ENCODE measurements at regions not wholly inside any gene's neighbourhood (a gene's known extent, or its start where the extent isn't known, plus 50 kb on each side); places are given as distances from the start of the nearest gene placed in this dataset.

DNA sequence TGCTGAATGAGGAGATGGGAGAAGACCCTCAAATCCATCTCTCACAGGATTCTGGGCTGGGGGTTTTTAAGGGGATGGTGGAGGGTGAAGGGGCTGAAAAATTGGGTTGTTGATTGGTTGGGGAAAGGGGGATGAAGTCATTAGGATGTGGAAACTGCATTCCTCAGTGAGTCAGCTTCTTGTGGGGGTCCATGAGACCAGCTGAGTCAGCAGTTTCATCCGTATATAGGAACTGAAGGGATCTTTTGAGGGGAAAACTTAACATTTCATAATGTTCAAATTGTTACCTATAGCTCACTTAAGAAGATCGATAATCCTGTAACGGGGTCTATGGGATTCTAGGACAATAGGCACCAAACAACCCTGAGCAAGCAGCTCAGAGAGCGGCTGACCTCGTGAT is 213.4 kb downstream of the CBLN1 start:
- TF ChIP-seq SP1 (IDR thresholded peaks at IDR 0.05; ENCODE audit: low read depth) (no peak), JUND (IDR thresholded peaks at IDR 0.05) (no peak), CEBPB (IDR thresholded peaks at IDR 0.05; ENCODE audit: low read depth) (no peak), EZH2 (IDR thresholded peaks at IDR 0.05) (no peak), TCF7L2 (IDR thresholded peaks at IDR 0.05; ENCODE audit: borderline replicate concordance, extremely low read depth, insufficient read depth, insufficient read length) (no peak), FOSL1 (IDR thresholded peaks at IDR 0.05; ENCODE audit: low read depth) (no peak)
- TF ChIP-seq, protein P1, sequence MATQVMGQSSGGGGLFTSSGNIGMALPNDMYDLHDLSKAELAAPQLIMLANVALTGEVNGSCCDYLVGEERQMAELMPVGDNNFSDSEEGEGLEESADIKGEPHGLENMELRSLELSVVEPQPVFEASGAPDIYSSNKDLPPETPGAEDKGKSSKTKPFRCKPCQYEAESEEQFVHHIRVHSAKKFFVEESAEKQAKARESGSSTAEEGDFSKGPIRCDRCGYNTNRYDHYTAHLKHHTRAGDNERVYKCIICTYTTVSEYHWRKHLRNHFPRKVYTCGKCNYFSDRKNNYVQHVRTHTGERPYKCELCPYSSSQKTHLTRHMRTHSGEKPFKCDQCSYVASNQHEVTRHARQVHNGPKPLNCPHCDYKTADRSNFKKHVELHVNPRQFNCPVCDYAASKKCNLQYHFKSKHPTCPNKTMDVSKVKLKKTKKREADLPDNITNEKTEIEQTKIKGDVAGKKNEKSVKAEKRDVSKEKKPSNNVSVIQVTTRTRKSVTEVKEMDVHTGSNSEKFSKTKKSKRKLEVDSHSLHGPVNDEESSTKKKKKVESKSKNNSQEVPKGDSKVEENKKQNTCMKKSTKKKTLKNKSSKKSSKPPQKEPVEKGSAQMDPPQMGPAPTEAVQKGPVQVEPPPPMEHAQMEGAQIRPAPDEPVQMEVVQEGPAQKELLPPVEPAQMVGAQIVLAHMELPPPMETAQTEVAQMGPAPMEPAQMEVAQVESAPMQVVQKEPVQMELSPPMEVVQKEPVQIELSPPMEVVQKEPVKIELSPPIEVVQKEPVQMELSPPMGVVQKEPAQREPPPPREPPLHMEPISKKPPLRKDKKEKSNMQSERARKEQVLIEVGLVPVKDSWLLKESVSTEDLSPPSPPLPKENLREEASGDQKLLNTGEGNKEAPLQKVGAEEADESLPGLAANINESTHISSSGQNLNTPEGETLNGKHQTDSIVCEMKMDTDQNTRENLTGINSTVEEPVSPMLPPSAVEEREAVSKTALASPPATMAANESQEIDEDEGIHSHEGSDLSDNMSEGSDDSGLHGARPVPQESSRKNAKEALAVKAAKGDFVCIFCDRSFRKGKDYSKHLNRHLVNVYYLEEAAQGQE (IDR thresholded peaks at IDR 0.05; ENCODE audit: low read depth), result no peak
- TF ChIP-seq, protein P2, sequence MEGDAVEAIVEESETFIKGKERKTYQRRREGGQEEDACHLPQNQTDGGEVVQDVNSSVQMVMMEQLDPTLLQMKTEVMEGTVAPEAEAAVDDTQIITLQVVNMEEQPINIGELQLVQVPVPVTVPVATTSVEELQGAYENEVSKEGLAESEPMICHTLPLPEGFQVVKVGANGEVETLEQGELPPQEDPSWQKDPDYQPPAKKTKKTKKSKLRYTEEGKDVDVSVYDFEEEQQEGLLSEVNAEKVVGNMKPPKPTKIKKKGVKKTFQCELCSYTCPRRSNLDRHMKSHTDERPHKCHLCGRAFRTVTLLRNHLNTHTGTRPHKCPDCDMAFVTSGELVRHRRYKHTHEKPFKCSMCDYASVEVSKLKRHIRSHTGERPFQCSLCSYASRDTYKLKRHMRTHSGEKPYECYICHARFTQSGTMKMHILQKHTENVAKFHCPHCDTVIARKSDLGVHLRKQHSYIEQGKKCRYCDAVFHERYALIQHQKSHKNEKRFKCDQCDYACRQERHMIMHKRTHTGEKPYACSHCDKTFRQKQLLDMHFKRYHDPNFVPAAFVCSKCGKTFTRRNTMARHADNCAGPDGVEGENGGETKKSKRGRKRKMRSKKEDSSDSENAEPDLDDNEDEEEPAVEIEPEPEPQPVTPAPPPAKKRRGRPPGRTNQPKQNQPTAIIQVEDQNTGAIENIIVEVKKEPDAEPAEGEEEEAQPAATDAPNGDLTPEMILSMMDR (IDR thresholded peaks at IDR 0.05 in 2 of 3, conservative IDR thresholded peaks at IDR 0.05 in 1 of 3; ENCODE audit: borderline replicate concordance in 1 of 3, insufficient read depth in 1 of 3, low read depth in 2 of 3, low read length in 2 of 3), result no peak
